ENCODE measurements at regions not wholly inside any gene's neighbourhood (a gene's known extent, or its start where the extent isn't known, plus 50 kb on each side); places are given as distances from the start of the nearest gene placed in this dataset.
"Not testable (repeated sequence)": the region's sequence is repeated elsewhere in the genome, so short reads cannot be mapped to it uniquely, and the experiment has no call there.

DNA sequence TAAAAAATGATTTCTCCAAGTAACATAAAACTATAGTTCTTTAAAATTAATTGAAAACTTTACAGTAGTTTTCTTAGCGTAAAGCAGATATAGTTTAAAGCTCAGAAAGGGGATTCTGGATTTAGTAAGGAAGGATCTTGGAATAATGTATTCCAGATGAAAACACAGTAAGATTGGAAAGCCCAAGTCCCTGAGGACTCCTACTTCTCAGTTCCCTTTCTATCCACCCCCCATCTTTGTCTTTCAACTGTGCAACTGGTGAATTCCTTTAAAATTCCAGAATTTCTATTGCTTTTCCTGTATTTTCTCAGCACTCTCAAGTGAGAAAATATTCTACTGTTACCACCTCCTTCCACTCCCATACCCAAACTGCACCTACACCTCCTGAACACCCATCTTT, 184.5 kb upstream of the FBN2 start:
- intact Hi-C loops (cut with micrococcal nuclease), result no loop called here

DNA sequence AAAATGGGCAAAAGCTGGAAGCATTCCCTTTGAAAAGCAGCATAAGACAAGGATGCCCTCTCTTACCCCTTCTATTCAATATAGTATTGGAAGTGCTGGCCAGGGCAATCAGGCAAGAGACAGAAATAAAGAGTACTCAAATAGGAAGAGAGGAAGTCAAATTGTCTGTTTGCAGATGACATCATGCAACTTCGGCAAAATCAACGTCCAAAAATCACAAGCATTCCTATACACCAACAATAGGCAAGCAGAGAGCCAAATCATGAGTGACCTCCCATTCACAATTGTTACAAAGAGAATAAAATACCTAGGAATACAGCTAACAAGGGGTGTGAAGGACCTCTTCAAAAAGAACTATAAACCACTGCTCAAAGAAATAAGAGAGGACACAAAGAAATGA, 192.0 kb upstream of the FBN2 start:
- intact Hi-C loops (cut with micrococcal nuclease), result not testable (repeated sequence)

DNA sequence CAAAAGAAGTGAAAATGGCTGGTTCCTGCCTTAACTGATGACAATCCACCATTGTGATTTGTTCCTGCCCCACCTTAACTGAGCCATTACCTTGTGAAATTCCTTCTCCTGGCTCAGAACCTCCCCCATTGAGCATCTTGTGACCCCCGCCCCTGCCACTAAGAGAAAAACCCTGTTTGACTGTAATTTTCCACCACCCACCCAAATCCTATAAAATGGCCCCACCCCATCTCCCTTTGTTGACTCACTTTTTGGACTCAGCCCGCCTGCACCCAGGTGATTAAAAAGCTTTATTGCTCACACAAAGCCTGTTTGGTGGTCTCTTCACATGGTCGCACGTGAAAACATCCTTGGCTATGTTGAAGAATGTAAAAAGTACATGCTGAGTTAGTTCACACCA, 197.6 kb upstream of the FBN2 start:
- intact Hi-C loops (cut with micrococcal nuclease), result not testable (repeated sequence)

- intact Hi-C loops (cut with micrococcal nuclease), result no loop called here
These were observed 198.5 kb upstream of the FBN2 start for GRCh38 chr5:128736553-128736952.

DNA sequence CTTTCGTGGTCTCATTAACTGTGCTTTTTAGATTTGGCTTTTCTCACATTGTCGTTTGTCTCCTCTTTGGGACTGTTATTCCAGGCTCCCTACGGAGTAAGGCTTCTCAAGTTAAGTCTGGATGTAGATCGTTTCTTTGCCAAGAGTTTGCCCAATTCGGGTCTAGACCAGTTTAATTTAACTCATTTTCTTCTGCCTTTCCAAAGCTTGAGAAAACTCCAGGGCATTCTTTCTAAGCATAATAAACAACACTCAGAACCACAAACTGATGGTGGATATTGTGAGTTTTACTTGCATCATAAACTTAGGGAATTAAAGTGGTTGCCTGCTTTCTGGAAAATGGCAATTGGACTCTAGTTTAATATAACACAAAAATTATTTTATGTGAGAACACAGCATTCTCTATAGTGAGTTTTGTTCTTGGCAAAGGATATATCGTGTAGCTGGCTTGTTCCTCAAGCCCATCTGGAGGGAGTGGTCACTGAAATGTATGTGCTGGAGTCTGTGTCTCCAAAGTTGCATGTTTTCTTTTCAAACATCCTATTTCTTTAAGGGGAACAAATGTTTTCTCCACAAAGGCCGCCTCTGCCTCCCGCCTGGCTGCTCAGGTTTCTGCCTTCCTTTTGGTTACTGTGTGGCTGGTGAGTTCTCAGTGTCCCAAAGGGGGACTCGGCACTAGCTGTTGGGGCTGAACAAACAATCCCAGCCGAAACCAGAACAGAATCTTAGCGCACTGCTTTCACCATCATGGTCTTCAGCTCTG, 211.3 kb upstream of the FBN2 start:
- intact Hi-C loops (cut with micrococcal nuclease), result no loop called here

- intact Hi-C loops (cut with micrococcal nuclease), result no loop called here
These were observed 212.1 kb upstream of the FBN2 start for GRCh38 chr5:128750155-128750554.

- intact Hi-C loops (cut with micrococcal nuclease), result no loop called here
These were observed 207.9 kb upstream of the SLC27A6 start for GRCh38 chr5:128757196-128757959.

- intact Hi-C loops (cut with micrococcal nuclease), result no loop called here
These were observed 202.5 kb upstream of the SLC27A6 start for GRCh38 chr5:128762661-128763306.

DNA sequence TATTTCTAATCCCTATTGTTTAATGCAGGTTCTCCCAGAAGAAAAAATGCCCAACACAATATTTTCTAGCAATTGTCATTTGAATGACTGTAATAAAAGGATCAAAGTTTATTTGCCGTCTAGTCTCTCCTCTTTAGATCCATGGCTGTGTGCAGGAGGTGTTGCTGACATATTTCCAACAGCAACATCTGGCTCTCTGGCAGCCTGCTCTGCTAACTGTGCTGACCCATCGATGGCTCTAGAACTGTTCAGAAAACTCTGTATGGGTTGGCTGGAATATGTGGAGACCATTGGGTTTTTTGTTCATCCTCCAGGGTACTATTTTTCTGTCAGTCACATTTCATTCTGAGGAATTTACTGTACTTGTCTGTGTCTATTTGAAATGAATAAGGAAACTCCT, 202.0 kb upstream of the SLC27A6 start:
- intact Hi-C loops (cut with micrococcal nuclease), result no loop called here

DNA sequence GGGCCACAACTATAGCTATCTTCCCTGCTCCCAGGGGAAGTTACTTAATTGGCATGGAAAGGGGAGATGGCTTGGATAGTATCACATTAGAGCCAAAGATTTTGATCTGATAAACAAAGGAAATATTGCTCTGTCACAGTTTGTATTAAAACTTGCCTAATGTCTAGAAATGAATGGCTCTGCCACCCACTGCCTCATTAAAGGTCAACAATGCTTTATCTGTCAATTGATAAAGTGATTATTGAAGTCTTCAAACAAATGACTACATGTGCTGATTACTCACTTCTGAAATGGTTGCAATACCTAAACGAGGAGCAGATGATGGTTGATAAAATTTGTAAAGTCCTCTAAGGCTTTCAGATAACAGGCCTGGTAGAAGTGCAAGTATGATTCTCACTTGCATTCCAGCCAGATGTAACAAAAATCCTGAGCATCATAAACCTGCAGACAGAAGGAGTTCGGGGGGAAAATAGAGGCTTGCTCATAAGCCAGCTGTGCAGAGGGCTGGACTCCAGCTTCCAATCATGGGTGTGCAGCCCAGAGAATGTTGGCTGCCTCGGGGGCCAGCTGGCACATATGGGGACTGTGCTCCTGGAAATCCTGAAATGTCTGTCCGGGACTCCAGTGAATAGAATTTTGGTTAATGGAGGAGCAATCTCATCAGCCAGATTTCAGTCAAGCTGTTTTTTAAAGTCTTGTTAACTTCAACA, 200.5 kb upstream of the SLC27A6 start:
- intact Hi-C loops (cut with micrococcal nuclease), result no loop called here

GRCh38 chr5:128765448-128766061, 199.7 kb upstream of the SLC27A6 start:
- intact Hi-C loops (cut with micrococcal nuclease), result no loop called here

- intact Hi-C loops (cut with micrococcal nuclease), result no loop called here
These were observed 198.9 kb upstream of the SLC27A6 start for GRCh38 chr5:128766406-128766805.

- intact Hi-C loops (cut with micrococcal nuclease), result no loop called here
These were observed 194.4 kb upstream of the SLC27A6 start for GRCh38 chr5:128770907-128771306.

DNA sequence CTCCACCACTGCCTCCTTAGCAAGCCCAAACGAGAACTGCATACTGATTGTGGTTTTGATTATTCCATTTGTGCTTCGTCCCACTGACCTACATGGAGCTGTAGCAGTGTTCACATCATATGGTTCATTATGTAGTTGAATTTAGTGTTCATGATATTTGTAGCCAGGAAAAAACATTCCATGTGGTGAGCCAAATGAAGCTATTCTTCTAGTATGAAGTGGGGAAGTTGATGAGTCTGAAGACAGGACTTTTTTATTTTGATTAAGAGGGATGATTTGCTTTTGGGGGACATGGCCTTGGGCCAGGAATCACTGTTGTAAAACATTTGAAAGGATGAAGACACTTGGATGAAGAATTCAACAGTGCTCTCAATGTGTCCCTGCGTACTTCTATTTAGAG, 192.9 kb upstream of the SLC27A6 start:
- intact Hi-C loops (cut with micrococcal nuclease), result no loop called here

GRCh38 chr5:128773378-128773777, 191.9 kb upstream of the SLC27A6 start:
- intact Hi-C loops (cut with micrococcal nuclease), result no loop called here

DNA sequence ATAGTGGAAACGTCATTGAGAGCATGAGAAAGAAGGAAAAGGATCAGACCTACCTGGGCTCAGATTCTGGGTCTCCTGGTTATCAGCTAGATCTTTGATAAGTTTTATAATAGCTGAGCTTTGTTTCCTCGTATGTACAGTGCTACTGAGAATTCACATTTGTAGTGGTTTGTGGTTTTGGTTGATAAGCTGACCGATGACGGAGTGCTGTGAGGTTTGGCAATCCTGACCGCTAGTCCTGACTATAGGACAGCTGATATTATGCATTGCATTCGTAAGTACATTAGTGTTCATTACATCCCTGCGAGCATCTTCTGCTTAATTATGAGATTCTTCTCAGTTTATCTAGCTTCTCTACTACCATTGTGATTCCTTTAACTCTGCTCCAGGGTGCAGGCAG, 190.7 kb upstream of the SLC27A6 start:
- intact Hi-C loops (cut with micrococcal nuclease), result no loop called here

- intact Hi-C loops (cut with micrococcal nuclease), result no loop called here
These were observed 189.7 kb upstream of the SLC27A6 start for GRCh38 chr5:128775558-128775957.

GRCh38 chr5:128777052-128777451, 188.2 kb upstream of the SLC27A6 start:
- intact Hi-C loops (cut with micrococcal nuclease), result no loop called here

DNA sequence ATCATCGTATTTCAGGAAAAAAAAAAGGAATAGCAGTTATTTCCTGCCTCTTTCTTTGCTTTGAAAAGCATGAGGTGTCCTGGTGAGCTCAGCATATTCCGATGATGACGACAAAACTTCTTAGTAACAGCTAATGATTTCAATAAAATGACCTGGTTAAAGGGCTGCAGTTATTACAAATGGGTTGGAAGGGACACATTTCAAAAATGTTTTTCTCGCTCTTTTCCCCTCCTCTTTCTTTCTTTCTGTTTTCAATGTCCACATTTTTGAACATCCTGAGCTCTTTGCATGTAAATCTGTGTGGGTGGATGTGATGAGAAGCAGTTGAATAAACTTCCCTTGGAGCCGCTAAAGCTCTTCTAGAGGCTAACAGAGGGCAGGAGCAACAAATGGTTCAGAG, 186.8 kb upstream of the SLC27A6 start:
- intact Hi-C loops (cut with micrococcal nuclease), result no loop called here

DNA sequence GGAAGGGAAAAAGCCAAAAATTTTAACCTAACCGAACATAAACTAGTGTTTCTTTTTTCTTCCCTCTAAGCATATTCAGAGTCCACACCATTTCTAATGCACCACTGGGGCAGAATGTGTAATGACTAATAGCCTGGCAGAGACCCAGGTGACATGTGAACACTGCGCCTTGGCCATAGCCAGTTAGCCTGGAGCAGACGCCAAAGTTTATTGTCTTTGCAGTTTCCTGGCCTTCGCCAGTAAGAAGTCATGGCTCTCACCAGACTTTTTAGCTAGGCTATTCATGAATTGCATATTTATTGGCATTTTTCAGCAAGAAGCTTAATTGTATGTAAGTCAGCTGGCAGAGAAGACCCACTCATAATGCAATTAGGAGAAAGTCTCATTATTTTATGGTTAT, 182.8 kb upstream of the SLC27A6 start:
- intact Hi-C loops (cut with micrococcal nuclease), result no loop called here

DNA sequence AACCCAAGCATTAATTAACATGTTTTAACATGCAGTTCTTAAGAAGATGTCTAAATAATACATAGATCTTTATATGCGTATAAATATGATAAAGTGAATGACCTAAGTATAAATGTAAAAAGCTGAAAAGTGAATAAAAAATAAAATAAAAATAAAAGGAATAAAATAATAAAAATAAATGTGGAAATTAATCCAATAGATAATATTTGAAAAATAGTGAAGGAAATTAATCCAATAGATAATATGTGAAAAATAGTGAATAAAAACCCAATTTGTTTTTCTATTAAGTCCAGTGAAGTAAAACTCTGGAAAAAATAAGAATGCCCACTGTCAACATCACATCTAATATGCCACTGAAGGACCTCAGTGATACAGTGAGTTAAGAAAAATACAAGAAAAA, 180.6 kb upstream of the SLC27A6 start:
- intact Hi-C loops (cut with micrococcal nuclease), result no loop called here
